LNCaP clone FGC (cell line): ENCODE measurements at regions not wholly inside any gene's neighbourhood (a gene's known extent, or its start where the extent isn't known, plus 50 kb on each side); places are given as distances from the start of the nearest gene placed in this dataset.

Experiments
- DNase-seq: peaks from one replicate; pipeline ENCODE4 v3.0.0-alpha.2; 2011; ENCODE audit warnings: low read depth
- H3K4me3 ChIP-seq: 2 replicates; pipeline ENCODE4 v1.5.1; 2011; ENCODE audit warnings: mild to moderate bottlenecking, low read depth, low read length, control low read depth
- CTCF ChIP-seq: IDR thresholded peaks from 2 replicates; pipeline ENCODE4 v1.5.1; 2012; ENCODE audit warnings: mild to moderate bottlenecking; ENCODE audit not compliant: control insufficient read depth, insufficient read depth; ENCODE audit errors: extremely low read depth

GRCh38 chr7:153584132-153584531 is 468.1 kb upstream of the DPP6 start:
- no peak for DNase-seq
- no peak overlapping the region for H3K4me3 ChIP-seq
- no peak for TF ChIP-seq CTCF

DNA sequence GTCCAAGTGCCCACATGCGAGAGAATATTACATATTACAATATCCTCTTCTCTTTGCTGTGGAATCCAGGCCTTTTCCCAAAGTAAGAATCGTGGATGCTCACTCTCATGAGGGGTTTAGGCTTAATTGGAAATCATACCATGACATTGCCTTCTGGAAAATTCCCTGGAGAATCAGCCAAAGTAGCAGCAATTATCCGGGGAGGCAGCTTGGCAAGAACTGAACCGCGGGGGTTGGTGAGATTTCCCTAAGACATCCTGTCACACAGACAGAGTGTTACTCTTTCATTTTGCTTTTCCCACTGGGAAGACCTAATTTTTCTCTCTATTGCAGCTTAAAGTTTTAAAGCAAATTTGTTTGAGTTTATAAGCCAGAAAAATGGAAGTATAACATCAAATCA is 463.6 kb upstream of the DPP6 start:
- no peak overlapping the region for H3K4me3 ChIP-seq
- no peak for DNase-seq
- no peak for TF ChIP-seq CTCF

DNA sequence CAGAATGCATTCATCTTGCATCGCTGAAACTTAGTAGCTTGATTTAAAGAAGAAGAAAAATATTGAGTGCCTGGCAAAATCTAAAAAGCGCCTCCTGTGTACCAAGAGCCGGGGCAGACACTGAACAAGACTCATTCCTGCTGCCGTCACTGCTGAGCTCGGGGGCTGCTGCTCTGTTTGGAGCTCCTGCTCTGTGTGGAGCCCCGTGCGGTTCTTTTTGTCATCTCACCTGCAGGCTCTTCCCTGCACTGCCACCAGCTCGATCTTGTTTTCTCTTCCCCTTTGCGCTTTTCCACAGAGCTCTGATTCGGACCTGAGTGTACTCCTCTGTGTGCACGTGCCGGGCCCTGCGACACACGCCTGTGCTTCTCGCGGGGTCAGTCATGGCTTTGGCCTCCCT is 462.1 kb upstream of the DPP6 start:
- H3K4me3 ChIP-seq, result no peak overlapping the region
- no peak for DNase-seq
- no peak for TF ChIP-seq CTCF

GRCh38 chr7:153590571-153590970 is 461.6 kb upstream of the DPP6 start:
- no peak for DNase-seq
- H3K4me3 ChIP-seq, result no peak overlapping the region
- no peak for TF ChIP-seq CTCF

- DNase-seq, result no peak
- TF ChIP-seq CTCF, result no peak
- no peak overlapping the region for H3K4me3 ChIP-seq
These were observed 444.8 kb upstream of the DPP6 start for GRCh38 chr7:153607354-153607753.

GRCh38 chr7:153616711-153617325 is 435.4 kb upstream of the DPP6 start:
- no peak for DNase-seq
- no peak overlapping the region for H3K4me3 ChIP-seq
- no peak for TF ChIP-seq CTCF

- no peak overlapping the region for H3K4me3 ChIP-seq
- DNase-seq, result no peak
- no peak for TF ChIP-seq CTCF
These were observed 424.9 kb upstream of the DPP6 start for GRCh38 chr7:153627323-153627722.
